NB4 (cell line): ENCODE measurements at regions not wholly inside any gene's neighbourhood (a gene's known extent, or its start where the extent isn't known, plus 50 kb on each side); places are given as distances from the start of the nearest gene placed in this dataset.

ENCODE experiments used
- CTCF ChIP-seq: IDR thresholded peaks from one replicate; pipeline ENCODE4 v1.5.1; 2012; ENCODE audit warnings: low read depth, low read length
- MAX ChIP-seq: IDR thresholded peaks from 2 replicates; pipeline ENCODE4 v1.6.1; 2011; ENCODE audit warnings: low read depth, low read length
- POLR2A ChIP-seq: IDR thresholded peaks from 2 replicates; pipeline ENCODE4 v1.6.1; 2011; ENCODE audit warnings: mild to moderate bottlenecking; ENCODE audit not compliant: insufficient read length; ENCODE audit errors: extremely low read depth

GRCh38 chr13:78182813-78183212 is 264.2 kb upstream of the EDNRB start:
- TF ChIP-seq CTCF (no peak), POLR2A (no peak), MAX (no peak)
